Esophagus squamous epithelium (tissue), 5 donors: ENCODE measurements at regions not wholly inside any gene's neighbourhood (a gene's known extent, or its start where the extent isn't known, plus 50 kb on each side); places are given as distances from the start of the nearest gene placed in this dataset.

ENCODE experiments used
- DNase-seq: peaks from one replicate; lab custom pipeline; 2025; lab: John Stamatoyannopoulos, UW
- H3K27ac ChIP-seq, 4 donors: fragments of 200-600 bp; sonication (generic); one replicate each; pipeline ENCODE4 v1.5.1; 2016 to 2019; ENCODE audit warnings: mild to moderate bottlenecking in 1 of 4
- H3K27me3 ChIP-seq, 4 donors: fragments of 200-600 bp; sonication (generic); 1 replicate in 3 of 4; 2 replicates in 1 of 4; pipeline versions ENCODE4 v1.5.1 to v1.6.0; 2017 to 2021; ENCODE audit warnings: antibody characterized with exemption in 1 of 4
- H3K36me3 ChIP-seq, 3 donors: fragments of 200-600 bp; sonication (generic); one replicate each; pipeline ENCODE4 v1.5.1; 2016 to 2019
- H3K4me1 ChIP-seq, 3 donors: fragments of 200-600 bp; sonication (generic); one replicate each; pipeline ENCODE4 v1.5.1; 2017 to 2019
- H3K4me3 ChIP-seq, 4 donors: fragments of 200-600 bp; sonication (generic); 1 replicate in 3 of 4; 2 replicates in 1 of 4; pipeline ENCODE4 v1.5.1; 2016 to 2019; ENCODE audit warnings: mild to moderate bottlenecking in 2 of 4, moderate library complexity in 1 of 4
- H3K9me3 ChIP-seq, 3 donors: fragments of 200-600 bp; sonication (generic); one replicate each; pipeline ENCODE4 v1.5.1; 2016 to 2019
- POLR2A ChIP-seq, 4 donors: fragments of 450-650 bp; IDR thresholded peaks; one replicate each; pipeline ENCODE4 v1.6.1; 2017; ENCODE audit warnings: antibody characterized with exemption in 4 of 4, mild to moderate bottlenecking in 4 of 4, moderate library complexity in 3 of 4
- WGBS, 2 donors: methylation state at CpG; one replicate each; pipeline ENCODE4 v1.1.5; 2018; 5-methylcytosine and 5-hydroxymethylcytosine counted together
- intact Hi-C: fragments of 100-400 bp; cut with DNase I; formaldehyde crosslinking; loops from one replicate; pipeline ENCODE4 v1.15.0; 2022
- TF ChIP-seq, protein P1 (sequence below), 6 experiments: fragments of 450-650 bp in 4 of 6; fragments of 200-600 bp in 2 of 6; sonication (generic) in 2 of 6; IDR thresholded peaks; one replicate each; pipeline ENCODE4 v1.5.1; 2016 to 2019; ENCODE audit warnings: antibody characterized with exemption in 6 of 6, mild to moderate bottlenecking in 4 of 6, moderate library complexity in 4 of 6
- donor health status: DM: yes; HTN: yes; CAD: no.

DNA sequence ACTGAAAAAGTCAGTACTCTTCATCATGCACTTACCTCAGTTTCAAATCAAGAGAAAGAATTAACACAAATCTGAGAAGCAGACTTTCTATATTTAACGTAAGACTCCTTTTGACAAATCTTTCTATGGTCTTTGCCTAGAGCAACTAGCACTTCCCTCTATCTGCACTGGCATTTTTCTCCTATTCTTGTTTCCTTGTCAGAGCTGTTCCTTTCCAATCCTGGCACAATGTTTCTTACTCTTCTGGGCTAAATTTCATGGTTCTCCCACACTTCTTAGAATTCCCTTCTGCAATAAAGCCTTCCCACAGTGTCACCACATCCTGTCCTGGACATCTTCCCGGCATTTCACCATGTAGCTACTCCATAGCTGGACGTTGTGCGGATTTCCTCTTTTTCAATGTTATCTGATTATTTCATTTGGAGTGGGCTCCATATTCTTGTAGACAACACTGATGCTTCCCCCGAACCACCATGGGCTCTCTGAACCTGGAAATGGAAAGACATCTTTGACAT, 144.7 kb upstream of the CTNNA2 start:
- no peaks in the 10 kb centered on the region for H3K4me1 ChIP-seq
- no peak overlapping the region for H3K4me3 ChIP-seq
- TF ChIP-seq, protein P1, sequence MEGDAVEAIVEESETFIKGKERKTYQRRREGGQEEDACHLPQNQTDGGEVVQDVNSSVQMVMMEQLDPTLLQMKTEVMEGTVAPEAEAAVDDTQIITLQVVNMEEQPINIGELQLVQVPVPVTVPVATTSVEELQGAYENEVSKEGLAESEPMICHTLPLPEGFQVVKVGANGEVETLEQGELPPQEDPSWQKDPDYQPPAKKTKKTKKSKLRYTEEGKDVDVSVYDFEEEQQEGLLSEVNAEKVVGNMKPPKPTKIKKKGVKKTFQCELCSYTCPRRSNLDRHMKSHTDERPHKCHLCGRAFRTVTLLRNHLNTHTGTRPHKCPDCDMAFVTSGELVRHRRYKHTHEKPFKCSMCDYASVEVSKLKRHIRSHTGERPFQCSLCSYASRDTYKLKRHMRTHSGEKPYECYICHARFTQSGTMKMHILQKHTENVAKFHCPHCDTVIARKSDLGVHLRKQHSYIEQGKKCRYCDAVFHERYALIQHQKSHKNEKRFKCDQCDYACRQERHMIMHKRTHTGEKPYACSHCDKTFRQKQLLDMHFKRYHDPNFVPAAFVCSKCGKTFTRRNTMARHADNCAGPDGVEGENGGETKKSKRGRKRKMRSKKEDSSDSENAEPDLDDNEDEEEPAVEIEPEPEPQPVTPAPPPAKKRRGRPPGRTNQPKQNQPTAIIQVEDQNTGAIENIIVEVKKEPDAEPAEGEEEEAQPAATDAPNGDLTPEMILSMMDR (IDR thresholded peaks at IDR 0.05): no peak
- no peak for TF ChIP-seq POLR2A (IDR thresholded peaks at IDR 0.05)
- intact Hi-C loops: no loop called here
- peaks cover 0 to 12% (median 0%) of the 10 kb centered on the region in 3 donors for H3K9me3 ChIP-seq
- no peaks in the 10 kb centered on the region for H3K27me3 ChIP-seq
- no peak for DNase-seq
- 64 to 65% methylated on average over 4 of the region's 5 CpGs for WGBS, 2 donors
- no peak overlapping the region for H3K27ac ChIP-seq
- H3K36me3 ChIP-seq: no peaks in the 10 kb centered on the region

DNA sequence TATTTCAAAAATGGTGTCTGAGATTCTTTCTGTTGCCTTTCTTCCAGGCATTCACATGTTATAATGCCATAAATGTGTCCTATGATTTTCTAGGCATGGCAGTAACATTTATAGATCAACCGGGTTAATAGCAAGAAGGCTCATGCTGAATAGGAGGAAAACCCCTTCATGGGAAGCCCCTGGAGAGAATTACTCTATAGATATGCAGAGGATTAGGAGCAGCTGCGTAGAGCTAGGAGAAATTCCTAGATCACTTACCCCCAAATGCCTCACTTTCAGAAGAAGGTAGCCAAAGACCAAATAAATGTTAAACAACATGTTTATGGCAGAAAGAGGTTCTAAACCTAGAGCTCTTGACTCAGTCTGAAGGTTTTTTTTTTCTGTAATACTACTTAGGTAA, 153.4 kb upstream of the CTNNA2 start:
- Histone ChIP-seq H3K4me1 (no peaks in the 10 kb centered on the region), H3K4me3 (no peak overlapping the region), H3K36me3 (no peaks in the 10 kb centered on the region), H3K9me3 (peaks cover 0 to 11% (median 5%) of the 10 kb centered on the region in 3 donors), H3K27me3 (no peaks in the 10 kb centered on the region), H3K27ac (no peak overlapping the region)
- TF ChIP-seq POLR2A (IDR thresholded peaks at IDR 0.05): no peak
- TF ChIP-seq, protein P1 (IDR thresholded peaks at IDR 0.05): no peak
- 27 to 28% methylated on average over 2 of the region's 2 CpGs for WGBS, 2 donors
- no peak for DNase-seq
- intact Hi-C loops: no loop called here

DNA sequence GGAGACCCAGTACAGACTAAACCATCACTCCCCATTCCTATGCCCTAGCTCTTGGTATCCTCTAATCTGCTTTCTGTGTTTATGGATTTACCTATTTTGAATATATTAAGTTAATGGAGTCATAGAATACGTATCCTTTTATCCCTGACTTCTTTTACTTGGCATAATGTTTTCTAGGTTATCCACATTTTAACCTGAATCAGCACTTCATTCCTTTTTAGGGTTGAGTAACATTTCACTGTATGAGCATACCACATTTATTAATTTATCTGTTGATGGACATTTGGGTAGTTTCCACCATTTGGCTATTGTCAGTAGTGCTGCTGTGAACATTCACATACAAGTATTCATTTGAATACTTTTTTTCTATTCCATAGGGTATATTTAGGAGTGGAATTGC, 157.3 kb upstream of the CTNNA2 start:
- Histone ChIP-seq H3K27me3 (no peaks in the 10 kb centered on the region), H3K4me3 (no peak overlapping the region), H3K4me1 (no peaks in the 10 kb centered on the region), H3K36me3 (no peaks in the 10 kb centered on the region), H3K9me3 (peaks cover 0 to 31% (median 10%) of the 10 kb centered on the region in 3 donors), H3K27ac (no peak overlapping the region)
- TF ChIP-seq, protein P1 (IDR thresholded peaks at IDR 0.05): no peak
- TF ChIP-seq POLR2A (IDR thresholded peaks at IDR 0.05): no peak
- WGBS, 2 donors: 0 to 43% methylated on average over 1 of the region's 1 CpG
- DNase-seq: no peak
- intact Hi-C loops: no loop called here

DNA sequence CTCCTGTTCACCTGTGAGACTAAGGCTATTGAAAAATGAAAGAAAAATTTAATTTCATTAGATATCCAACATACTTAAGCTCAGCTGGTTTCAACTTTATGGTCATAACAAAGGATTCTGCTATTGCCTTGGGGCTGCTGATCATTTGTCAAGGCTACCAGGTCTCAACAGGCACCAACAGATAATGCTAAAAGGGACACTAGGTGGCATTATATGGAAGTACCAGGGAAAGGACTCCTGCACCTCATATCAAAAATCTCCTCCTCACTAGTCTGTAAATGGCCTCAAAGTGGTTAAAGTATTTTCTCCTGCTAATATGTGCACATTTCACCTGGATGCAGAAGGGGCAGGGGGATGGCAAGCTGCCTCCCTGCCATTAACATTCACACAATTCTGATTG, 167.9 kb upstream of the REG3A start:
- H3K4me1 ChIP-seq: no peaks in the 10 kb centered on the region
- TF ChIP-seq POLR2A (IDR thresholded peaks at IDR 0.05): no peak
- TF ChIP-seq, protein P1 (IDR thresholded peaks at IDR 0.05): no peak
- no peak for DNase-seq
- no peak overlapping the region for H3K4me3 ChIP-seq
- no peaks in the 10 kb centered on the region for H3K27me3 ChIP-seq
- intact Hi-C loops: no loop called here
- H3K9me3 ChIP-seq: no peaks in the 10 kb centered on the region
- H3K36me3 ChIP-seq: no peaks in the 10 kb centered on the region
- H3K27ac ChIP-seq: no peak overlapping the region

DNA sequence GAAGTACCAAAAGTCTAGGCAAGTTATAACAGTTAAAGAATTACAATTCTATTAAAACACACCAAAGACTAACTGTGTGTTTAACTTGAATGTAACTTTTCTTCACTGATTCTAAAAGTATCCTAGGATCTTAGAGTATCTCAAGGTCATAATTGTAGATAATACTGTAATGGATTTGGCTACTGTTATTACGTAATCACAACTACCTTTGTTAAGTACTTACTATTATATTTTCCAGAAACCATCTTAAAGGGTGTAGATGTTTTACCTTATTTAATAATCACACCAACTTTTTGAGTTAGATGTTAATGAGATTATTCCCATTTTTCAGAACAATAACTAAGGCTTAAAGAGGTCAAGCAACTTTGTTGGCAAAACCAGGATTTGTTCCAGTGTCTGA, 161.3 kb upstream of the REG3A start:
- H3K9me3 ChIP-seq: no peaks in the 10 kb centered on the region
- no peak overlapping the region for H3K4me3 ChIP-seq
- no peaks in the 10 kb centered on the region for H3K36me3 ChIP-seq
- DNase-seq: no peak
- H3K27ac ChIP-seq: no peak overlapping the region
- TF ChIP-seq, protein P1 (IDR thresholded peaks at IDR 0.05): no peak
- TF ChIP-seq POLR2A (IDR thresholded peaks at IDR 0.05): no peak
- H3K4me1 ChIP-seq: no peaks in the 10 kb centered on the region
- intact Hi-C loops: no loop called here
- 89 to 96% methylated on average over 1 of the region's 1 CpG for WGBS, 2 donors
- H3K27me3 ChIP-seq: no peaks in the 10 kb centered on the region
